GF-D8 (cell line): ENCODE measurements at regions not wholly inside any gene's neighbourhood (a gene's known extent, or its start where the extent isn't known, plus 50 kb on each side); places are given as distances from the start of the nearest gene placed in this dataset.
"Not testable (repeated sequence)": the region's sequence is repeated elsewhere in the genome, so short reads cannot be mapped to it uniquely, and the experiment has no call there.

Experiments used
- DNase-seq: peaks from one replicate; lab custom pipeline; 2025; lab: John Stamatoyannopoulos, UW

GRCh38 chr2:239803102-239803765 lies 221.9 kb downstream of the NDUFA10 start:
- DNase-seq = no peak

- DNase-seq = no peak
Measured at GRCh38 chr2:239802185-239802649, 222.9 kb downstream of the NDUFA10 start.

GRCh38 chr2:239801404-239802184 lies 223.5 kb downstream of the NDUFA10 start:
- DNase-seq = no peak

- no peak for DNase-seq
Measured at GRCh38 chr2:239800785-239801386, 224.3 kb downstream of the NDUFA10 start.

GRCh38 chr2:239797316-239797715 lies 227.8 kb downstream of the NDUFA10 start:
- DNase-seq = no peak

GRCh38 chr2:239795761-239796160 lies 229.4 kb downstream of the NDUFA10 start:
- DNase-seq = not testable (repeated sequence)

GRCh38 chr2:239793836-239794235 lies 231.3 kb downstream of the NDUFA10 start:
- no peak for DNase-seq

- DNase-seq = no peak
Measured at GRCh38 chr2:239793086-239793485, 232.1 kb downstream of the NDUFA10 start.

- DNase-seq = no peak
Measured at GRCh38 chr2:239792405-239793084, 232.6 kb downstream of the NDUFA10 start.

- DNase-seq = no peak
Measured at GRCh38 chr2:239791526-239792404, 233.4 kb downstream of the NDUFA10 start.

- DNase-seq = no peak
Measured at GRCh38 chr2:239790721-239791120, 234.4 kb downstream of the NDUFA10 start.

- no peak for DNase-seq
Measured at GRCh38 chr2:239790313-239790712, 234.8 kb downstream of the NDUFA10 start.

GRCh38 chr2:239789711-239790110 lies 235.4 kb downstream of the NDUFA10 start:
- no peak for DNase-seq

GRCh38 chr2:239788576-239789098 lies 236.5 kb downstream of the NDUFA10 start:
- no peak for DNase-seq

GRCh38 chr2:239787538-239788050 lies 237.5 kb downstream of the NDUFA10 start:
- DNase-seq = no peak

GRCh38 chr2:239786791-239787190 lies 238.4 kb downstream of the NDUFA10 start:
- no peak for DNase-seq

- no peak for DNase-seq
Measured at GRCh38 chr2:239781454-239781853, 243.7 kb downstream of the NDUFA10 start.

GRCh38 chr2:239780236-239780994 lies 244.7 kb downstream of the NDUFA10 start:
- DNase-seq = no peak

- no peak for DNase-seq
Measured at GRCh38 chr2:239779584-239779983, 245.6 kb downstream of the NDUFA10 start.
